ENCODE measurements at regions not wholly inside any gene's neighbourhood (a gene's known extent, or its start where the extent isn't known, plus 50 kb on each side); places are given as distances from the start of the nearest gene placed in this dataset.

DNA sequence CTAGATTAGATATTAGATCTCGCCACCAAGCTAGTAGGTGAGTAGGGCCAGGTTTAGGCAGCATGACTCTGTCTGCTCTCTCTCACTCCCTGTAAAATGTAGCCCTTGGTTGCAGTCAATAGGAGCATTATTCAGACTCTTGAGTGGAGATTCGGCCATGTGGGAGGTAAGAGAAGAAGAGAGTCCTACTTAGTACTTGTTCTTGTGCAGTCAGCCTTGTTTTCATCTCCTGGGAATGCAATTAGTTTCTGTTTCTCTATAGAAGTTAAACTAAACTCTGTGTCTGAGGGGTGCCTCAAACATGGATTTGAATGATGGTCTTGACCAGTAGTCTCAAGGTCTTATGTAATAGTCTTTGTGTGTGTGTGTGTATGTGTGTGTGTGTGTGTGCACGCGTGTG is 229.5 kb upstream of the DPH6 start:
- TF ChIP-seq, protein P1, sequence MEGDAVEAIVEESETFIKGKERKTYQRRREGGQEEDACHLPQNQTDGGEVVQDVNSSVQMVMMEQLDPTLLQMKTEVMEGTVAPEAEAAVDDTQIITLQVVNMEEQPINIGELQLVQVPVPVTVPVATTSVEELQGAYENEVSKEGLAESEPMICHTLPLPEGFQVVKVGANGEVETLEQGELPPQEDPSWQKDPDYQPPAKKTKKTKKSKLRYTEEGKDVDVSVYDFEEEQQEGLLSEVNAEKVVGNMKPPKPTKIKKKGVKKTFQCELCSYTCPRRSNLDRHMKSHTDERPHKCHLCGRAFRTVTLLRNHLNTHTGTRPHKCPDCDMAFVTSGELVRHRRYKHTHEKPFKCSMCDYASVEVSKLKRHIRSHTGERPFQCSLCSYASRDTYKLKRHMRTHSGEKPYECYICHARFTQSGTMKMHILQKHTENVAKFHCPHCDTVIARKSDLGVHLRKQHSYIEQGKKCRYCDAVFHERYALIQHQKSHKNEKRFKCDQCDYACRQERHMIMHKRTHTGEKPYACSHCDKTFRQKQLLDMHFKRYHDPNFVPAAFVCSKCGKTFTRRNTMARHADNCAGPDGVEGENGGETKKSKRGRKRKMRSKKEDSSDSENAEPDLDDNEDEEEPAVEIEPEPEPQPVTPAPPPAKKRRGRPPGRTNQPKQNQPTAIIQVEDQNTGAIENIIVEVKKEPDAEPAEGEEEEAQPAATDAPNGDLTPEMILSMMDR (IDR thresholded peaks at IDR 0.05): no peak
- no peak for TF ChIP-seq EZH2 (IDR thresholded peaks at IDR 0.05)

All from neural progenitor cell (in vitro differentiated cells).